GM19395 (cell line): ENCODE measurements at regions not wholly inside any gene's neighbourhood (a gene's known extent, or its start where the extent isn't known, plus 50 kb on each side); places are given as distances from the start of the nearest gene placed in this dataset.
"Not testable (repeated sequence)": the region's sequence is repeated elsewhere in the genome, so short reads cannot be mapped to it uniquely, and the experiment has no call there.

ENCODE experiments used
- ATAC-seq: cut with Tn5 transposase; IDR thresholded peaks from one replicate; pipeline ENCODE4 v1.9.1; 2021; ENCODE audit warnings: mild to moderate bottlenecking, moderate library complexity; ENCODE audit not compliant: unreplicated experiment

GRCh38 chr9:15113288-15113687, 193.7 kb downstream of the TTC39B start:
- ATAC-seq: no peak

- ATAC-seq: no peak
These were observed 195.9 kb downstream of the TTC39B start for GRCh38 chr9:15111071-15111470.

- peak; percentile 91 for ATAC-seq
These were observed 194.7 kb upstream of the FREM1 start for GRCh38 chr9:15104826-15105420.

GRCh38 chr9:15103290-15103689, 193.1 kb upstream of the FREM1 start:
- no peak for ATAC-seq

- no peak for ATAC-seq
These were observed 190.9 kb upstream of the FREM1 start for GRCh38 chr9:15101095-15101494.

GRCh38 chr9:15100571-15100970, 190.3 kb upstream of the FREM1 start:
- ATAC-seq: no peak

GRCh38 chr9:15096972-15097371, 186.7 kb upstream of the FREM1 start:
- ATAC-seq: no peak

- no peak for ATAC-seq
These were observed 176.6 kb upstream of the FREM1 start for GRCh38 chr9:15086778-15087324.

GRCh38 chr9:15086156-15086763, 176.0 kb upstream of the FREM1 start:
- ATAC-seq: no peak

GRCh38 chr9:15081021-15081753, 171.0 kb upstream of the FREM1 start:
- ATAC-seq: no peak

- ATAC-seq: no peak
These were observed 170.2 kb upstream of the FREM1 start for GRCh38 chr9:15080401-15080800.

GRCh38 chr9:15079989-15080388, 169.8 kb upstream of the FREM1 start:
- ATAC-seq: no peak

- no peak for ATAC-seq
These were observed 167.9 kb upstream of the FREM1 start for GRCh38 chr9:15077946-15078729.

GRCh38 chr9:15073620-15074019, 163.4 kb upstream of the FREM1 start:
- no peak for ATAC-seq

GRCh38 chr9:15070716-15071115, 160.5 kb upstream of the FREM1 start:
- no peak for ATAC-seq

GRCh38 chr9:15069106-15069505, 158.9 kb upstream of the FREM1 start:
- no peak for ATAC-seq

- no peak for ATAC-seq
These were observed 158.0 kb upstream of the FREM1 start for GRCh38 chr9:15068261-15068660.

- ATAC-seq: no peak
These were observed 148.8 kb upstream of the FREM1 start for GRCh38 chr9:15059003-15059402.

- no peak for ATAC-seq
These were observed 148.0 kb upstream of the FREM1 start for GRCh38 chr9:15058236-15058635.

- ATAC-seq: not testable (repeated sequence)
These were observed 145.1 kb upstream of the FREM1 start for GRCh38 chr9:15055284-15055683.

GRCh38 chr9:15048772-15049171, 138.5 kb upstream of the FREM1 start:
- no peak for ATAC-seq
